SHP77 treated with DMSO at 0.1 percent for 48 hours (cell line): ENCODE measurements at regions not wholly inside any gene's neighbourhood (a gene's known extent, or its start where the extent isn't known, plus 50 kb on each side); places are given as distances from the start of the nearest gene placed in this dataset.

Experiments used
- DNase-seq: peaks from one replicate; lab custom pipeline; 2025; lab: John Stamatoyannopoulos, UW

DNA sequence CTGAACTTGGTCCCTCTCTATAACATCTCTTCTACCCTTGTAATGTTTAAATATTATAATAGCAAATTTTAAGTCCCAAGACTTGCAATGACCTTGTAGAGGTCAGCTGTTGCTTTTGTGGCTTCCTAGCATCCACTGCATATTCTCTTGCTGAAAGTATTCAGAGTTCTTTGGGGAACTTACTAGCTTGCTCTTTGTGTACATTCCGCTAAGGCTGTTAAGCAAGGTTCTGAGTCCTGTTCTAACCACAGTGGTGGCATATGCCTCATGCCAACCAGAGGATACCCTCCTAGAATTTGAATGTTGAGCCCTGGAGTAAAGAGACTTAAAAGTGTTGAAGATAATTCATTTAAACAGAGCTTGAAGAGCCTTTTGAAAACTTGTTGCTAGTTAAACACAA lies 570.9 kb downstream of the TLE1 start:
- DNase-seq: no peak

DNA sequence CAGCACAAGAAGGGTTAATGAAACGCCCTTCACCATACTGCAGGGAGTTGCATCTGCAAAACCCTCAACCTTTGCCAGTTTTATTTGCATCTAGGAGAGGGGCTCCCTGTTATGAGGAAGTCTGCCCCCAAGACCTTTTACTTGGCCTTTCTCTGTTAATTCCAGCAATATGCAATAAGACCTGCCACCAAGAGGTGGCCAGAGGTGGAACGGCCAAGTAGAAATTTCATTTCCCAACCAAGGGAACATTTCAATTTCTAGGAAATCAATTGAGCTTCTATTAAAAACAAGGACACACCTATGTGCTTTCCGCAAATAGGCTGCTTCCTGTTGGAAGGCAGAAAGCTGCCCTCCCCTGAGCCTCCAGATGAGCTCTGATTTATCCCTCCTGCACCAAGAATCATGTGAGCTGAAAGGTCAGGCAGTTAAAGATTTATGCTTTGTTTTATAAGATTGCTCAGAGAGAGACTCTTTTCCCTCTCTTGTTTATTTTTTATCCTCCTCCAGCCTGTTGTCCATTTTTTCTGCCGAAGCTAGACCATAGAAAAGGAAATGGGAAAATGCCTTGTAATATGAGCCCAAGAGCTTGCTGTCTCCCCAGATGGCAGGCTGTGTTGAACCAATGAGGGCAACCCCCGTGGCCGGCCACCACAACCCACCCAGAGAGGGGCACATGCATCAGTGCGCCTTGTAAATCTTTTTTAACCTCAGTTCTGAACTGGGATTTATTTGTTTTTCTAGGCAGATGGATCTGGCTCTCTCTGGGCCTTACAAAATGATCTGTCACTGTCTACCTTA lies 572.8 kb downstream of the TLE1 start:
- no peak for DNase-seq

DNA sequence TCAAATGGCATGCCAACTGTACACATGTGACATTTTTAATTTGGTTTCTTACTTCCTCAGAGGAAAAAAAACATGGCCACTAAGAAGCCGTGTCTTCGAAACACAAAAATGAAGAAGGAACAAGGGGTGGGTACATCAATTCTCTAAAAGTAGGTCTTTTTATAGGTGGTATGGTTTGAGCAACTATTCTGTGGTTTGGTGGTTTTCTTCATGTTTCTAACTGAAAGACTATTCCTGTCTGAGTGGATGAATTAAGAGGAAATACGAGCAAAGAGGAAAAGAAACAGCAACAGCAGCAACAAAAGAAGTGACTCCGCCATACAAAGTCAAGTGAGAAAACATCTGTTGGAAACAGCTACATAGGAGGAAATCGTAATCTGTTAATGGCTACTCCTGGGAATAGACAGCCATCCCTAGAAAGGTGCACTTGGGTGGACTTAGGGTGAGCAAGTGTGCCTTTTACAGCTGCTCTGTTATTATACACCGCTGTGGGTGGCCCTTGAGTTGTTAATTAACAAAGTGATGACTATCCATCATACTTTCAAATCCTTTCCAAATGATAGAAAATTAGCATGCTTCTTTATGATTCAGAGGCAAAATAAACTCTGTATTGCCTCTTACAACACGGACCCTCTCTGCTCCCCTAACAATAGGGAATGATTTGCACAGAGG lies 575.8 kb downstream of the TLE1 start:
- DNase-seq: no peak

DNA sequence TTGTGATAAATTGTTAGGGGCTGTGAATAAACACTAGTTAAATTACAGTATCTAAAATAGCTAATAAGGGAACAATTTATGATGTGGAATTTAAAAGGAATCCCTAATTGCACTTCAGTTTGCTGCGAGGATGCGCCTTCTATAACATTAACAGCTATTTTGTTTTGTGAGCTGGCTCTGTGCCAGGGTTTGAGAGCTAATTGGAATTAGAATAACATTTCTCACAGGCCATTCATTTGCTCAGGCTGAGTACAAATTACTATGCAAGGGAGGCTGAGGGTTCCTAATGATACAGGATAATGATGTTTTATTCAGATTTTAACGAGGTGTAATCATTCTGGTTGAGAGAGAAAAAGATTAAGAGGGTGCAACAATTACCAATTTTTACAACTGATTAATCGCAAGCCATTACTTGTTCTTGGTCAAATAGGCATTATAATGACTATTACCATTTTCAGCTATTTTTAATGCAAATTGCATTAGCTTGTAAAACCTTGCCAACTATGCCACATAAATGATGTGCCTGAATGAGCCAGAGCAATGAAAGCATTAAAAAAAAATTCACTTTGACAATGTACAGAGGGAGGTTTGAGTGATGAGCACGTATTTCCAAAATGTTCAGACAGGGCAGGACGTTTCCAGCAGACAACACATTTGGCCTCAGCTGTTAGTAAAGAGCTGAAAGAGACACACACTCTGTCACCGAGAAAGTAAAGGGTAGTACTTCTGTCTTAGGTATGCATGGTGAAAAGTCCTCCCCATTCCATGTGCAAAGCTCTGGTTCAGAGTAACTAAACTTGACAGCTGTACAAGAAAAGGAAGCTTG lies 576.5 kb downstream of the TLE1 start:
- DNase-seq: no peak

DNA sequence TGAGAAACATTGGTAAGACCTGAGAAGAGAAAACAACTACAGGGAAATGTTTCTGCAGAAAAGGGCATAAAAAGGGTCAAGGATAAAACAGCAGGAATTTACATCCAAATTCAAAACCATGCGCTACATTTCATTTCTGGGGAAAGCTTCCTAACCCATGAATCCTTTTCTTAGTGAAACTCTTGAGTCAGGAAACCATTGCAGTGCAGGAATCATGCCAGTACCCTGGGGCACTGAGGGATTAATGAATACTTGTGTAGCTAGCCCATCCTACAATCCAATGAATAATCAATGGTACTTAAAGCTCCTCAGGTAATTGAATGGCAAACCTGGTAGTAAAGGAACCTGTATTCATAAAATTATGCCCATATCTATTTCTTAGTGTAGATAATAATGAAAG lies 580.5 kb downstream of the TLE1 start:
- no peak for DNase-seq

DNA sequence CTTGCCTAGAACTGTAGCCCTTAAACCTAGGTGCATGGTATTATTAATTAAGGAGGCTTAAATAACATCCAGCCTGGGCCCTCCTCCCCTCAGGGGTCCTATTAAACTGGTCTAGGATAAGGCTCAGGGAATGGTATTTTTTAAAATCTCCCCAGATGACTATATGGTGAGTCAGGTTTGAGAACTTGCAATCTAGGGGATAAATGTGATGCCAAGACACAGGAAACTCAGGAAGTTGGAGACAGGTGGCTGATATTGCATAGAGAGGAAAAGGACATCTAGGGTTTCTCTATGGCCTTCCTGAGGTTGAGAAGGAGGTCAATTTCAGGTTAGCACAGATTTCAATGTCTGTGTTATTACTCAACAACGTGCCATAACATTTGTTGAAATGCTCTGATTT lies 581.0 kb downstream of the TLE1 start:
- DNase-seq: no peak

DNA sequence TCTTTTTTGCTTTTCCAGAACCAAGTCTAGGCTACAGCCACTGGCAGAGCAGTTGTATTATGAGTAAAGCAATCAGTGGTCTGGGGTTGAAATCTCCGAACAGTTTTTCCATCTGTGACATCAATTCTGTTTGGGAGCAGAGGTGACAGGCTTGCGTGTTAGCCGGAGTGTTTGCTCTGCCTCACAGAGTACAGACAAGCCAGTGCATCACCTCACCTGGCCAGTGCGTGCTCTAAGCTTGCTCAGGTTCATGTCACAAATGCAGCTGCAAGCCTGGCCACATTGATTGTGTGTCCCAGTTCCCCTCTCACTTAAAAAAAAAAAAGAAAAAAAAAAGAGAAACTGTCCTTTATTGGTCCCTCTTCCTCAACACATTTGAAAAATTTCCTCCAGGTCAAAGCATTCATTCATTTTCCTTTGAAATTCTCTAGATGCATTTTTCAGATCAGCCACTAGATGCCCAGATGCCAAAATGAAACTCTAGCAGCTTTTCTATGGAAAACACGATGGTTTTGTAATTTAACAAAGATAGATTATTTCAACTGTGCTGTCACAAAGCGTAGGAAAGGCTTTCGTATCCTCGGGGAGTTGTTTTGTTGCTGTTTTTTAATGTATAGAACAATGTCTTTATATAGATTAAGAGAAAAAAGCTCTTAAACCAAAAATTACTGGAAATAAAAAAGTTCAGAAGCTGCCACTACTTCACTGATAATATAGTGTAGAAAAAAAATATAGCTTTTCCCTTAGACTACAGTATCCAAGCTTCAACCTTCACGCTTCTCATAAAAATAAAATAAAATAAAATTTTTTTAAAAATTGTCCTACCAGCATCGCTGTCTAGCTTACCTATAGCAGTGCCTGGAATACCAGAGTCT lies 585.5 kb downstream of the TLE1 start:
- DNase-seq: no peak

DNA sequence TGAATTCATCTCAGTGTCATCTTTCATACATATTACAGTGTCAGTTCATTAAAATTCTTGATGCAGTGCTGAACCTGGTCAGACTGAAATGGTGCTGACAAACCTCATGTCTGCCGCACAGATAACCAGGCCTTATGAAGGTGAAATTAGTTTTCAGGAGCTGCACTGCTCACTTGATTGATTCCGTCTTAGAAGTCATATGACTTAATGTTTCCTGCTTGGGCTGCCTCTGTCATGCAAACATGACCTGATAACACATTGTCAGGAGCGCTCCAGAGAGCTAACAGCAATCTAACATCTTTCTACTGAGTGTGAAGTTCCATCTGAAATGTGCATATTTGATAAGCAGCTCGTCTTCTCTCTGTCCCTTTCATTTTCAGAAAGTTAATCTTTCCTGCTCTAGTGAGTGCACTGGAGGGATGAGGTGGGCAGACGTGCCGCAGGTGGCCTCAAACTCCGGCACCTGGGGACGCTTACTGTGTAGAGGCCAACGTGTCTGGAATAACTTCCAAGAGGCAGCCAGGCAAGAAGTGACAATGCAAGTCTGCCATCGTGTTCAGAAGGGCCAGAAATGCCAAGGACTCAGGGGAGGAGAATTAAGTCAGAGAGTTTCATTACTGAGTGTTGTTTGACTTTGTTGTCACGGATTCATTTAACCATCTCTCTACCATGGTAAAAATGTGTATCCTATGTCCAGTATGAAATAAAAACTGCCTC lies 592.1 kb downstream of the TLE1 start:
- no peak for DNase-seq

DNA sequence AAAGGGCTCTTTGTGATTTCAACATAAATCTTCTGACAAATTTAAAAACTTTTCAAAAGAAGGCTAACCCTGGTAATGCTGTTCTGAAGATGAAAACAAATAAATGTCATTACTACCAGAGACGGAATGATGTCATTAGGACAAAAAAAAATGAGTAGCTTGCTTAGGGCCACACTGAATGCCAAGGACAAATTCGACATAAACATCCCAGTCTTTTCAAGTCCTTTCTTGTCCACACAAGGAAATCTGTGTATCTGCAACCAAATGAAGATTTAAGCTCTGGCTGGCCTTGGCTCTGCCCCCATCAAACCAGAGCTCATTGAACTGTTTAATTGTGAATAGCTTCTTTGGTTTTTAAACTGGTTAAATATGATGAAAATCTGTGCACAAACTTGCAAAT lies 592.7 kb downstream of the TLE1 start:
- DNase-seq: no peak

DNA sequence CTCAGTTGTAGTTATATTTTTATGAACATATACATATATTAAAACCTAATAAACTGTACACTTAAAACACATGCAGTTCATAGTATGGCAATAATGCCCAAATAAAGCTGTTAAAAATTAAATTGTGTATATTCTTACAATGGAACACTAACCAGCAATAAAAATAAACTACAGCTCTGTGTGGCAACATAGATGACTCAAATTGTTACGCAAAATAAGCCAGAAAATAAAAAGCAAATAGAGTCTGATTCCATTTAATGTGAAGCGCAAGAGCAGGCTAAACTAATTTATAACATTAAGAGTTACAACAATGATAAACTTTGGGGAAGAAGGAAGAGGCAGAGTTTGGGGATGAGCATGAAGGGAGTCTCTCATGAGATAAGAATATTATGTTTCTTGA lies 597.3 kb downstream of the TLE1 start:
- DNase-seq: no peak

DNA sequence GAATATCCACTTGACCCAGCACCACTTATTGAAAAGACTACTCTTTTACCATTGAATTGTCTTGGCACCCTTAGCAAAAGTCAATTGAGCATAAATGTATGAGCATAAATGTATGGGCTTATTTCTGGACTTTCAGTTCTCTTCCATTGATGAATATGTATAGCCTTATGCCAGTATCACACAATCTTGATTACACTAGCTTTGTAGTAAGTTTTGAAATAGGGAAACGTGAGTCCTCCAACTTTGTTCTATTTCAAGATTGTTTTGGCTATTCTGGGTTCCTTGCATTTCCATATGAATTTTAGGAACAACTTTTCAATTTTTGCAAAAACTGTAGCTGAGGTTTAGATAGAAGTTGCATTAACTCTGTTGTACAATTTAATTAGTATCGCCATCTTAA lies 601.0 kb downstream of the TLE1 start:
- DNase-seq: no peak

DNA sequence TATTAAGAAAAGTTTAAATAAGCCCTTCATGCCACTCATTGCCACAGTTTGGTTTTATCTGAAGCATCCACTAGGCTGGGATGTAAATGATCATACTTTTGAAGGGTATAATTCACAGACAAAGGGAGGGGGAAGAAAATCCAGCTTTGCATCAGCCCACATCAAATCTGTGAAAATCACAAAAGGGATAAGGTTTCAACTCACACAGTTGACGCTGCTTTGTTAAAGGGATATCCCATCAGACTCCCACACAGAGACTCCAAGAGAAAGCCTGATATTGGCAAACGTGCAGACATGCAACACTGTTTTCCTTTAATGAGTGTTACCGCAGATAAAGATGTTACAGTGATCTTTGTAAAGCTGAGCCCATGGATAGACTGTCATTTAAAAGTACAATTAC lies 602.9 kb downstream of the TLE1 start:
- DNase-seq: no peak

DNA sequence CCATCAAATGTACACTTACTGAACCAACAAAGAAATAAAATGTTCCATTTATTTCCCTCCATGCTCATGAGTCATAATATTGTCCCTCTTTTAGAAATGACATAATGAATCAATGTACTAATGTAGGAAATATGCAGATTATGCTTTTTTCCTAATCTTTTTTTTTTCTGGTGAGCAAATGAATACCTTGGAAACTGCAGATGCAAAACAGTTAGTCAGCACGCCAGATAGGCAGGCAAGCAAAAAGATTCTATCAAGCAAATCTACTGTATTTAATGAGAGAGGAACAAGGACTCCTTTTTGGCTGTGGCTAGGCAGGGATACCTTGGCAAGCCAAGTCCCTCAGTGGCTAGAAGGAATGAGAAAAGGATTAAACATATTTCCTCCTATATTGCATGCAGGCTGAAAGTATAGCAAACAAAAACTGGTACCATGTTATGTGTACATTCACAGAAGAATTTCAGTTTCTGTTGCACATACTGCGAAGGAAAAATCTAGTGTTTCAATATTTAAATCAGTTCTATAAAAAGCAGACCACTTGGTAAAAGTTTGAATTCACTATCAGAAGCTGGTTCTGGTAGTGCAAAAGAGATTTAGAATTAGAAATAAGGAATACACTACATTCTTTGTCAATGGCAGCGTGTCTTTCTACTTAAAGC lies 605.4 kb downstream of the TLE1 start:
- no peak for DNase-seq

DNA sequence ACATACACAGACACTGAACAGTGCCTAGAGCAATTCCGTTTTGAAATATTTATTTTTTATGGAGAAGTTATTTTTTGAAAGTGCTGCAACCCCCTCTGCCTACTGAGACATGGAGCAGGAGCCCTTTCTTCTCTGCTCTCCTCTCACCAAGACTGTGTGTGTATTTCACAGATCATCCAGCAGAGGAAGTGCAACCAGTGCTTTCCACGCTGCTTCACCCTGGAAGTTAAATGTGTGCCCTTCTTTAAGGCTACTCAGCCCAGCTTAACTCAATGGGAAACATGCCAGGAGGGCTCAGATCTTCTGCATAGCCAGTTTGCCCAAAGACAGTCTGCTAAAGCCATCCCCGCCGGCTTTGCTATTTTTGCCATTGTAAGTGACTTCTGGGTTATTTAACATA lies 606.3 kb downstream of the TLE1 start:
- DNase-seq: no peak

DNA sequence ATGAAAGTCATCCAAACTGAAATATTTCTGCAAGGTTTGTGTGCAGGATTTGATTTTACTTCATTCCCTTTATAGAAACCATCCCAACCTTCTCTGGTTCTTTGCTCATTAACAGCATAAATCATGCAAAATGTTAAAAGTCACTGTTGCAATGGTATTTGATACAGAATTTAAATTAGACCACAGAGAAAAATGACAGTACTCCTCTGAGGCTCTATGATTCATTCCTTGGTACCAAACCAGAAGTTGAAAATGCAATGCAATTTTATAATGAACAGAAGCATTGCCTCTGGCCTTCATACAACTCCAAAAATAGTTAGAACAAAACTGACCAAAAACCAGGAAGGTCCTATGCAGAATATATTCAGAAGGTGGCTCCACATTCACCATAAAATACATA lies 607.1 kb downstream of the TLE1 start:
- no peak for DNase-seq

DNA sequence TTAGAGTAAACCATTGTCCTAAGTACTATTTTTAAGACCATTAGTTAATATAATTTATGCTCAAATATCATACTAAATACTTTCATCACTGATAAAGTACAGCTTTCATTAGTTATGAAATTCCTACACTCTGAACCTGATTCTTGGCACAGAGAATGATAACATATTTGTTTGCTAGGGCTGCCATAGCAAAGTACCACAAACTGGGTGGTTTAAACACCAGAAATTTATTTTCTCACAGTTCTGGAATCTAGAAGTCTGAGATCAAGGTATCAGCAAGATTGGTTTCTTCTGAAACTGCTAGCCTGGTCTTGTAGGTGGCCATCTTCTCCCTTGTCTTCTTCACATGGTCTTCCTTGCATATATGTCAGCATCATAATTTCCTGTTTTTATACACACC lies 608.4 kb downstream of the TLE1 start:
- no peak for DNase-seq

DNA sequence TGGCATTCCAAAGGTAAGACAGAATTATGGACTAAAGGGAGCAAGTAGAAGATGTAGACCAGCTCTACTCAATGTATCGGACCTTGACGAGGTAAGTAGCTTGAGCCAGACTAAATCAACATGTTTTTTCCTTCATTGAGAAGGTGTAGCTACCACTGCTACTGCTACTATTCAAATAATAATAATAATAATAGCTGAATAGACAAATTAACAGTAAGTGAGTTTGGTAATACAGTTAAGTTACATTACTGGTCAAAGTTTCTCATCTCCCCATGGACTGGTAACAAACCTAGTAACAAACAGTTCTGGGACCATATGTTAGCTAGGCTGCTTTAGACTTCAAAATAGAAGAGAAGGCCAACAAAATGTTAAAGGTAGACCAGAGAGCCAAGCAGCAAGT lies 609.2 kb downstream of the TLE1 start:
- no peak for DNase-seq

DNA sequence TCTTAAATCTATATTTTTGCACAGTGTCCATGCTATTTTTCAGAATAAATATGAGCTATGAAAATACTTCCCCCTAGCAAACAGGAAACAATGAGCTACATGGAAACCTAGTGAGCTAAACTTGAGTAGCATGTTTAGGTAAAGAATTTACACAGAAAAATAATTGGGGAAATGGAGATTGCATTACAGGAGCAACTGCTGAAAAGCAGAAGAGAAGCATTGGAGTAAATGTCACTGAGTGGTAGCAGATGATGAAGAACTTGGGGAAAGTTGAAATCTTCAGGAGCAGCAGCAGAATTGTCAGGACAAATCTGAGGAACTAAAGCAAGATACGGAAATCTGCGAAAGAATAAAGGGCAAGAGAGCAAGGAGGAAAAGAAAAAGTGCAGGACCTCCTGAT lies 610.3 kb downstream of the TLE1 start:
- DNase-seq: no peak

DNA sequence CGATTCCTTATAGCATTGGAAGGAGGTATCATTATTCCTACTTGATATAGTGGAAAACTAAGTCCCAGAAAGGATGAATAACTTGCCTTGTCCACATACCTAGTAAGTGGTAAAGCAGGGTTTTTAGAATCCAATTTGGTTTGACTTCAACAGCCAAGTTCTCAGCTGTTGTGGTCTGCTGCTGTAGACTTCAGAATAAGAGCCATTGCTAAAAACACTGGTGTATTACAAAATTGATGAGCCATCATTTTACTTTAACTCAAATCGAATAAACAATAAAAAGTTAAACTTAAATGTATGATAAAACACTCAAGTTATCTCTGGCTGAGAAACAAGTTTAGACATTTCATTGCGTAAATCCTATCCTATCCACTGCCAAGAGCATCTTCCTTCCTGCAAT lies 610.8 kb downstream of the TLE1 start:
- no peak for DNase-seq

DNA sequence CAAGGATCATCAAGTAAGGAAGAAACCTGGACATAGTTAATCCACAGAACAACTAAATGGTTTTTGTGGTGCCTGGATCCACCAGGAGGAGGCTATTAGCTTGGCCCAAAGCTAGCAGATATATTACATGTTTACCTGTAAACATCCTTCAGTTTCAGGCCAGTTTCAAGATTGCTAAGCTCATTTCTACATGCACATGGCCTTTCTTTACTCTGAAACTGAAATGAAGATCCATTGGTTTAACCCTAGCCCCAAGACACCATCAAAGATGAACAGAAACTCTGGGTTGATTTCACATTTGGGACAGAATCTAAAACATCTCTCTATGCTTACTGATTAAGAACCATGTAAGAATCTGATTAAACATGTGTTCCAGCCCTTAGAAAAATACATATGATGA lies 611.8 kb downstream of the TLE1 start:
- DNase-seq: no peak

DNA sequence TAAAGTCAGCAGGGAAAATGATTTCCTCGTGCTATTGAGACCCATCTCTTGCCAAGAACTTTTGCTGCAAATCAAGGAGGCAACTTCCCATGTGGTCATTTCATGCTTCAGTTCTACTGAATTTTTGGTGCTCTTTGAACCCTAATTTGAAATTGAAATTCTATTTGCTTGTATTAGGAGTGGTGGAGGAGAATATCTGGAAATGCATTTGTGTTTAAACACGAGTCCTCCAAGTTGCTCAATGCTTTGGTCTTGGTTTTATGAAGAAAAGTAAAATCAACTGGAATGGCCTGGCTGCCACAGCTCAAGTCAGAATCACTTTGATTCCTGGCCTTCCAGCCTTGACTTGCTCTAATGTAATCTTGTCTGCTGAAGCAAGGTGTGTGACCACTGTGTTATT lies 613.2 kb downstream of the TLE1 start:
- no peak for DNase-seq
